Suppressor macrophage (primary cell): ENCODE measurements at regions not wholly inside any gene's neighbourhood (a gene's known extent, or its start where the extent isn't known, plus 50 kb on each side); places are given as distances from the start of the nearest gene placed in this dataset.

Experiments
- DNase-seq, 4 experiments: peaks; one replicate each; pipeline ENCODE4 v3.0.0-alpha.2; 2020 to 2022

GRCh38 chr20:22465622-22466446 is 118.5 kb downstream of the FOXA2 start:
- DNase-seq, result no peak

- DNase-seq, result no peak
Measured at GRCh38 chr20:22464312-22465003, 119.9 kb downstream of the FOXA2 start.

DNA sequence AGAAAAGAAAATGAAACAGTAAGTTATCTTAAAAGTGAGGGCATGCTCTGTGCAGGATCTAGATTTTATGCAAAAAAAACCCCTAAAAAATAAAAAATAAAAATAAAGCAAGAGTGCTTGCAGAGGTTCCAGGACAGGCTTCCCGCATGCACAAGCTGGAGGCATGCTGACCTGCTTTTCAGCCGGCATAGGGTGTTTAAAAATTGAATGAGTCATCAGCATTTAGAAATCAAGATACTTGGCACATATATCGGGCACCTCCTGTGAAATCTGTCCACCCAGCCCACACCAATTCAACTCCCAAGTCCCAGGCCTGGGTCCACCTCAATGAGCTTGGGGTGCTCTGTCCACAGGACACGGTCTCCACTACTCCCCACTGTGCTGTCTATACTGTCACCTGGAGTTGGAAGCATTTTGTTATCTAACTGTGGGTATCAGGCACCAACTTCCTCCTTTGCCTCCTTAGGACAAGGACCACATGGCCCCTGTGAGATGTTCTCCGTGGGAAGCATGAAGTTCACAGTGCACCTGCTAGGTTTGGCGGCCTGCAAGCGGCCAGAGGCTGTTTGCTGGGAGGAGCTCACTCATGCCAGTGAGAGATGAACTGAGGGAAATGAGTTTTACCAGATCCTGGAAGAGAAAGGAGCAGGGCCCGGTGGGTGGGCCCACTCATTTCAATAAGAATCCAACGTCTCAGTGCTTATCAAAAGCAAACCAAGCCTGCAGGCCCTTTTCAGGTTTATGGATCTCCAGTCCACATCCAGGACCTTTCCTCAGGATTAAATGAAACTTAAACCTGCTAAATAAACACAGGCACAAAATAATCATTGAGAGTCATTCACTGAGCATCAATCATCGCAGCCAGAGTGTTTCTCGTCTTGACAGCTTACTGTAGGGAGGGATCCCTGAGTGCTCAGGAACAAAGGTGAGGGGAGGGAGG is 121.1 kb downstream of the FOXA2 start:
- no peak for DNase-seq

DNA sequence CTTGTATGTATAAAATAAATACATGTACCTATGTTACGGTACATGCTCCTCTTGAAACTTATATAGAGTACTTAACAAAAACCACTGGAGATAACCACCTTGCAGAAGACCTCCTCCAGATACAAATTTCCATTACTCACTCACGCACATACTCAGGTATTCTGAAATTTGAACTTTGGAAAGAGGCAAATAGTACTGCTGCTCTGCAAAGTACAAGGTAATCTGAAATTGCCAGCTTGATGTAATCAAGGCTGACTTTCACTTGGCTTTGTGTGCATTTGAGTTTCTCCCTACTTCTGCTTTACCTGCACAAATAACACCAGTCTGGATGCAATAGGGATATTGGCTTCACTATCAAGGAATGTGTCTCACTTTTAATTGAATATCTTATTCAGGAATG is 123.6 kb downstream of the FOXA2 start:
- DNase-seq, result no peak

GRCh38 chr20:22460231-22460630 is 124.1 kb downstream of the FOXA2 start:
- no peak for DNase-seq

GRCh38 chr20:22459754-22460153 is 124.6 kb downstream of the FOXA2 start:
- no peak for DNase-seq

DNA sequence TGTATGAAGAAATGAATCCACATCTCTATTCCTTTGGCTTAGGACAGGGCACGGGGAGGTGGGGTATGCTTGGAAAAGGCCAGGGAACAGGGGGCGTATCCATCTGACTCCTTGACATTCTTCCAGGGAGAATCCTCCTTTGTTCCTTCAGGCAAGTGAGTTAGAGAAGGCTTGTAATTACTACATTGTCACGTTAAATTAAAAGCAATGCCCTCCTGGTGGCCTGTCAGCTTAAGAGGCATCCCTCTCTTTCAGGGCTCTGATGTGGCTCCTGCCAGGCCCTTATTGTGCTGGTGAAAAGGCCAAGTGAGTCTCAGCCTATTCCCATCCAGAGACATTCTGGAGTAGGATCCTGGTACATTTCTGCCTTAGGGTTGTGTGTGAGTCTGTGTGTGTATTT is 128.3 kb downstream of the FOXA2 start:
- DNase-seq, result no peak

GRCh38 chr20:22455259-22455658 is 129.1 kb downstream of the FOXA2 start:
- no peak for DNase-seq

DNA sequence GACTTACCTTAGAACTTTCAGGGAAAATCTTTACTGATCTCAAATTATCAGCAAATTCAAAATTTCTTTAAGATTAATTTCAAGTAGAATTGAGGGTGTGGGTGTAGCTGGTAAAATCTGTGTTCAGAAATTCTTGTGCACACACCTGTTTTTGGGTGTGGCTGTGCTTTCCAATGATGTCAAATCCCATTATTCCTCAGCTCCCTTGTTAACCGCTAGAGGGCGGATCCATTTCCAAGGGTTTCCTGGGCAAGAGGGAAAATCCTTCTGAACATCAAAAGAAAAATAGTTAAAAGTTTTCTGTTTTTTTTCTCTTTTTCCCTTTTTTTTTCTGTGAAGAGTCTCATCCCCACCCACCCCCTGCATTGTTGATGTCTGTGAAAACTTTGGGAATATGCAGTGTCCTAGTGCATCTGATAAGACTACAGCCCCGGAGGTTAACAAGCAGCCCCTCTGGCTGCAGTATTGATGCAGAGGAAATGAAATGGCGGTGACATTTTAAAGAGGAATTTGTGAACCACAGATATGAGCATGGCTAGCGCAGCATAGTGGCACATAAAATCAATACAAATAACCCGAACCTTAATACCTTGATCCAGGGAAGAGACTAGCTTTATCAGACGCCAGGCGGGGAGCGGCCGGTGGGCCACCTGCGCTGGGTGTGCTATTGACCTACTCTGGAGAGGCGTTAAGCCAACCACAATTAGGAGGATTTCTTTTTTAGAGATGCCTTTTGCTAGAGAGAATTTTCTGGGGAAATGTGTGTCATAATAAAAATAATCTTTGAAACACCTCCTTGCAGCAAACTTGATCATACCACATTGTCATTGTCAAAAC is 130.9 kb downstream of the FOXA2 start:
- peak in 1 of 4 experiments; percentile 6 for DNase-seq

DNA sequence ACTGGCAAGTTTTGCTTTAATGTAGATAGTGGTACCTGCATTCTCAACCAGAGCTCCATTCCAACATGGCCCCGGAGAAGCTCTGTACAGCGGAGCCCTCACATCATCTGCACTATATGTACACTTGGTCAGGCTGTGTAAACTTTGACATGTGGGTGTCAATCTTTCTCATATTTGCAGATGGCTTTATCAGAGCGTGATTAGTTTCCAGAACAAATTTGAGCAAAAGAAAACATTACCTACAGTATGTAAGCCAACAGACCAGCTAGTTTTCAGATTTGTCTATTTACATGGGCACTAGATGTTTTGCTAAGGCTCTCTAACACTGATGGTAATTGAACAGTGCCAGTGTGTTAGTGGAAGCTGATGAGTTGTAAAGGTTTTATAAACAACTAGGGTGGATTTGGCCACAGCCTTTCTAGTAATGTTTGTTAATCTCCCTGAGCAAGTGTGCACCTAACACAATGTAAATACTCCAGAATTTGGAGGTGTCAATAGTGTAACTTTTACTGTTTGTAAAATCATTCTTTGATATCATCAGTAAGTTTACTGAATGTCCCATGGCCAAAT is 131.8 kb downstream of the FOXA2 start:
- DNase-seq, result no peak

GRCh38 chr20:22450537-22450936 is 133.8 kb downstream of the FOXA2 start:
- no peak for DNase-seq

DNA sequence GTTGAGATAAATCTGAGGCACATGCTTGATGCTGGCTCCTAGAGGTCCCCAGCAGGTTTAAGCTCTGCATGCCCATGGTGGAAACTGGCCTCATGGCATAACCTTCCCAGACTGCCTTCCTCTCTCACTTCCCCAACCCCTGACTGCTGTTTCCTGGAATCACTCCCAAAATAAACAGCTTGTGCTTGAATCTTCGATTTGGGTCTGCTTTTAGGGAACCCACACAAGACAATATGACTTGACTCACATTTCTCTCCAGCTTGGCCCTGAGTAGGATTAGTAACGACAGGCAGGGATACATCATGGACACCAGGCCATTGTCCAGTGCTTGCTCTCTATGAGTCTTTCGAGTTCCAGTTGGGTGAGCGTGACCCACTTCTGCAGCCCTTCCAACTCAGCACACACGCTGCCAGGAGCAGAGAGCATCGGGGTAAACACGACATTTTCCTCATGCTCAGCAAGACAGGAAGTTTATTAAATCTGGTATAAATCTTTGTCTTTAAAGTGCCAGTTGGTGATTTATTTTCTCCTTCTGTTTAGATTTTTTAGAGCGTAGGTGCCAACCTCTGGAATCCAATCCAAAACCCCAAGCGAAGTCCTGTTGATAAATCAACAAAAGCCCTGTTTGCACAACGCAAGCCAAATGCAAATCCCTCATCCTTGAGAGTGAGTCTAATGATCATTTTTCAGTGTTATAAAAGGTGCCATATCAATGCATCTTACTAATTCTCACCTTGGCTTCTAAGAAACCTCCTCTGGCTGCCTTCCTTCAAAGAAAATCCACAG is 135.0 kb downstream of the FOXA2 start:
- DNase-seq, result peak; percentile 8 to 24 (median 16)

- no peak for DNase-seq
Measured at GRCh38 chr20:22447447-22447778, 137.0 kb downstream of the FOXA2 start.

DNA sequence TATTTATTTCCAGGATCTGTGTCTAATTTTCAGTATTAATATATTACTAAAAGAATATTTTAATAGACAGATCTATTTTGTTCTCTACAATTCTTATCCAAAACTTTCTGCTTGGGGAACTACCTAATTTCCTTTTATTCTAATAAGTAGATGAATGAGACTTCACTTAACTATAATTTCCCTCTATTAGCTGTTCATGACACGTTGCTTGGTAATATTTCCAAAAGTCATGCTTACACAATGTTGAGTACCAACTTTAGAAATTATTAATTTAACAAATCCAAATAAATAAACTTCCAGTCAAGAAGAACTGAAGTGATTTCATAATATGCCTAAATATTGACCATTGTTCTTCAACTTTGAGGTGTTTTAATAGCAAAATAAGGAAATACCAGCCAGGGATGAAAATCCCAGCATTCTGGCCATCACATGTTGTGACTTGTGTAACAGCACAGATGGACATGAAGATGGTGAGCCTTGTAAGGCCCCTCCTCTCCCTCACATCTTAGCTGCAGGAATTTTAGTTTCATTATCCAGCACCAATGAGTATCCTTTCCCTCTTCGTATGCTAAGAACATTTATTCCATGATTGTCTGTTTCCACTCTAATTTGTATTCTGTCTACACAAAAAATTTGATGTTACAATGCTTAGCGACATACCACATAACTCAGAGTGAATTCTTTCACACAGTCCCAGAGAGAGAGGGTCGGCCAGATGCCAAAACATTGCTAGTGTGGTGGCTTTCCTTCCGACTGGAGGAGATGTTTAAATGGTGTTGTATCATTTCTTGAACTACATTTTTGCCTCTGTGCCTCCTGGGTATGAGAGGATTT is 137.5 kb downstream of the FOXA2 start:
- no peak for DNase-seq

DNA sequence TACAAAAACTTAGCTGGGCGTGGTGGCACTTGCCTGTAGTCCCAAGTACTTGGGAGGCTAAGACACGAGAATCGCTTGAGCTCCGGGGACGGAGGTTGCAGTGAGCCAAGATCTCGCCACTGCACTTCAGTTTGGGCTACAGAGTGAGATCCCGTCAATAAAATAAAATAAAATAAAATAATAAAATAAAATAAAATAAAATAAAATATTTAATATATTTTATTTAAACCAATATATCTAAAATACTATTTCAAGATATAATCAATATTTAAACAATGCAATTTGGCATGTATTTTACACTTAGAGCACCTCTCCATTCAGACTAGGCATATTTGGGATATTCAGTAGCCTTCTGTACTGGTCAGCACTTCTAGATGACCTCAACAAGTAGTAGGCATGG is 142.1 kb downstream of the FOXA2 start:
- no peak for DNase-seq

DNA sequence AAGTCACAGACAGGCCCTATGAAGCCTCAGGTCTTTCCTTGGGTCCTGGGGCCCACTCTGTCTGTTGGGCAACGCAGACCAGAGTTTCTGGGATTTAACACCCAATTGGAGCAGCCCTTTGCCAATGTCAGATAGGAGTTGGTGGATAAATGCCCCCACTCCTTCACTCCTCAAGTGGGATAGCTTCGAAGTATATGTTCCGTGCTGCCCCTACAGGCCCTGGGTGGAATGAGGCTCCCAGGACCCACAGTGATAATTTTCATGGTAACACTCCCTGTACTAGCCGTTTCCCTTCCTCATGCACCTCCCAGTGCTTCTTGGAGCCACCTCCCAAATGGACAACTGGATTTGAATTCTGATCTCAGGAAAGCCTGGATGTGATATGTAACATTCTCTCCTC is 145.4 kb downstream of the FOXA2 start:
- DNase-seq, result no peak

- DNase-seq, result no peak
Measured at GRCh38 chr20:22438346-22438745, 146.0 kb downstream of the FOXA2 start.

- no peak for DNase-seq
Measured at GRCh38 chr20:22437354-22437753, 147.0 kb downstream of the FOXA2 start.

DNA sequence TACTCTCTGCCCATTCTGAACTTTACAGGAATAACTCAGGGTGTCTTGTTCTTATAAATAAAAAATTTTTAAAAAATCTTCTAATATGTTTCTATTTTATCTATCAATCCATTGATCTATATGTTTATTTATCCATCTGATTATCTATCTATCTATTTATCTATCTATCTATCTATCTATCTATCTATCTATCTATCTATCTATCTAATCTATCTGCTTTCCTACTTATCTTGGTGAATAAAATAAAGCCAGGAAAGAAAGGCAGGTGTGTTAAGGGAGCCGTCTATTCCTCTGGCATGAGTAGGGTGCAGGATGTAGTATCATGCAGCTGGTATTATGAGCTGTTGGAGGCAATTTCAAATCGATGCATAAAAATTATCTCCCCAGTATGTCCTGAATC is 153.0 kb downstream of the FOXA2 start:
- DNase-seq, result no peak

GRCh38 chr20:22430746-22431168 is 153.6 kb downstream of the FOXA2 start:
- DNase-seq, result no peak
